ENCODE measurements at regions not wholly inside any gene's neighbourhood (a gene's known extent, or its start where the extent isn't known, plus 50 kb on each side); places are given as distances from the start of the nearest gene placed in this dataset.

- intact Hi-C loops (cut with DNase I): no loop called here
- H3K9me3 ChIP-seq (ENCODE audit: control insufficient read depth, low read length): no peaks in the 10 kb centered on the region
- H3K27ac ChIP-seq (ENCODE audit: low read depth in 1 of 2, low read length in 2 of 2): no peak overlapping the region
- H3K4me3 ChIP-seq (ENCODE audit: low read length in 2 of 2): no peak overlapping the region
- DNase-seq: no peak
- ATAC-seq (ENCODE audit: low FRiP score): no peak
- no peaks in the 10 kb centered on the region for H3K36me3 ChIP-seq (ENCODE audit: control insufficient read depth in 1 of 2, insufficient read depth in 2 of 2, low read length in 1 of 2)
- H3K27me3 ChIP-seq (ENCODE audit: control insufficient read depth in 1 of 2, insufficient read depth in 2 of 2, low read length in 1 of 2): no peaks in the 10 kb centered on the region
- 91 to 96% methylated on average over 6 of the region's 6 CpGs for WGBS, 2 donors
- H3K4me1 ChIP-seq (ENCODE audit: control insufficient read depth in 1 of 2, insufficient read depth in 2 of 2, low read length in 2 of 2): no peaks in the 10 kb centered on the region
These were observed 166.3 kb upstream of the PDE10A start for GRCh38 chr6:165829376-165829775.

- no peak overlapping the region for H3K27ac ChIP-seq (ENCODE audit: low read depth in 1 of 2, low read length in 2 of 2)
- intact Hi-C loops (cut with DNase I): no loop called here
- H3K9me3 ChIP-seq (ENCODE audit: control insufficient read depth, low read length): no peaks in the 10 kb centered on the region
- WGBS, 2 donors: 95 to 96% methylated on average over 19 of the region's 19 CpGs
- no peaks in the 10 kb centered on the region for H3K4me1 ChIP-seq (ENCODE audit: control insufficient read depth in 1 of 2, insufficient read depth in 2 of 2, low read length in 2 of 2)
- H3K4me3 ChIP-seq (ENCODE audit: low read length in 2 of 2): no peak overlapping the region
- ATAC-seq (ENCODE audit: low FRiP score) (peak; percentile 52), DNase-seq (no peak)
- no peaks in the 10 kb centered on the region for H3K36me3 ChIP-seq (ENCODE audit: control insufficient read depth in 1 of 2, insufficient read depth in 2 of 2, low read length in 1 of 2)
- H3K27me3 ChIP-seq (ENCODE audit: control insufficient read depth in 1 of 2, insufficient read depth in 2 of 2, low read length in 1 of 2): no peaks in the 10 kb centered on the region
These were observed 164.1 kb upstream of the PDE10A start for GRCh38 chr6:165827190-165827518.

- ATAC-seq (ENCODE audit: low FRiP score): peak; percentile 22
- no peaks in the 10 kb centered on the region for H3K27me3 ChIP-seq (ENCODE audit: control insufficient read depth in 1 of 2, insufficient read depth in 2 of 2, low read length in 1 of 2)
- no peaks in the 10 kb centered on the region for H3K9me3 ChIP-seq (ENCODE audit: control insufficient read depth, low read length)
- 95% methylated on average over 33 of the region's 33 CpGs for WGBS, 2 donors
- H3K4me1 ChIP-seq (ENCODE audit: control insufficient read depth in 1 of 2, insufficient read depth in 2 of 2, low read length in 2 of 2): no peaks in the 10 kb centered on the region
- no peaks in the 10 kb centered on the region for H3K36me3 ChIP-seq (ENCODE audit: control insufficient read depth in 1 of 2, insufficient read depth in 2 of 2, low read length in 1 of 2)
- H3K27ac ChIP-seq (ENCODE audit: low read depth in 1 of 2, low read length in 2 of 2): no peak overlapping the region
- intact Hi-C loops (cut with DNase I): no loop called here
- DNase-seq: no peak
- no peak overlapping the region for H3K4me3 ChIP-seq (ENCODE audit: low read length in 2 of 2)
These were observed 163.6 kb upstream of the PDE10A start for GRCh38 chr6:165826487-165827189.

- Histone ChIP-seq H3K9me3 (ENCODE audit: control insufficient read depth, low read length) (no peaks in the 10 kb centered on the region), H3K4me3 (ENCODE audit: low read length in 2 of 2) (no peak overlapping the region), H3K27ac (ENCODE audit: low read depth in 1 of 2, low read length in 2 of 2) (no peak overlapping the region), H3K27me3 (ENCODE audit: control insufficient read depth in 1 of 2, insufficient read depth in 2 of 2, low read length in 1 of 2) (no peaks in the 10 kb centered on the region), H3K36me3 (ENCODE audit: control insufficient read depth in 1 of 2, insufficient read depth in 2 of 2, low read length in 1 of 2) (no peaks in the 10 kb centered on the region), H3K4me1 (ENCODE audit: control insufficient read depth in 1 of 2, insufficient read depth in 2 of 2, low read length in 2 of 2) (no peaks in the 10 kb centered on the region)
- DNase-seq (no peak), ATAC-seq (ENCODE audit: low FRiP score) (no peak)
- WGBS, 2 donors: 78 to 83% methylated on average over 9 of the region's 9 CpGs
- intact Hi-C loops (cut with DNase I): no loop called here
These were observed 162.3 kb upstream of the PDE10A start for GRCh38 chr6:165825256-165825815.

- H3K4me3 ChIP-seq (ENCODE audit: low read length in 2 of 2): no peak overlapping the region
- H3K27me3 ChIP-seq (ENCODE audit: control insufficient read depth in 1 of 2, insufficient read depth in 2 of 2, low read length in 1 of 2): no peaks in the 10 kb centered on the region
- no peaks in the 10 kb centered on the region for H3K9me3 ChIP-seq (ENCODE audit: control insufficient read depth, low read length)
- H3K27ac ChIP-seq (ENCODE audit: low read depth in 1 of 2, low read length in 2 of 2): no peak overlapping the region
- no peaks in the 10 kb centered on the region for H3K4me1 ChIP-seq (ENCODE audit: control insufficient read depth in 1 of 2, insufficient read depth in 2 of 2, low read length in 2 of 2)
- intact Hi-C loops (cut with DNase I): no loop called here
- no peaks in the 10 kb centered on the region for H3K36me3 ChIP-seq (ENCODE audit: control insufficient read depth in 1 of 2, insufficient read depth in 2 of 2, low read length in 1 of 2)
- no peak for ATAC-seq (ENCODE audit: low FRiP score)
- 91 to 93% methylated on average over 10 of the region's 10 CpGs for WGBS, 2 donors
- no peak for DNase-seq
These were observed 160.7 kb upstream of the PDE10A start for GRCh38 chr6:165823609-165824326.

- no peak for ATAC-seq (ENCODE audit: low FRiP score)
- WGBS, 2 donors: 70 to 73% methylated on average over 7 of the region's 7 CpGs
- Histone ChIP-seq H3K4me1 (ENCODE audit: control insufficient read depth in 1 of 2, insufficient read depth in 2 of 2, low read length in 2 of 2) (no peaks in the 10 kb centered on the region), H3K27ac (ENCODE audit: low read depth in 1 of 2, low read length in 2 of 2) (no peak overlapping the region), H3K4me3 (ENCODE audit: low read length in 2 of 2) (no peak overlapping the region), H3K36me3 (ENCODE audit: control insufficient read depth in 1 of 2, insufficient read depth in 2 of 2, low read length in 1 of 2) (no peaks in the 10 kb centered on the region), H3K9me3 (ENCODE audit: control insufficient read depth, low read length) (no peaks in the 10 kb centered on the region), H3K27me3 (ENCODE audit: control insufficient read depth in 1 of 2, insufficient read depth in 2 of 2, low read length in 1 of 2) (no peaks in the 10 kb centered on the region)
- DNase-seq: no peak
- intact Hi-C loops (cut with DNase I): no loop called here
These were observed 159.5 kb upstream of the PDE10A start for GRCh38 chr6:165822501-165822900.

- ATAC-seq (ENCODE audit: low FRiP score): no peak
- 90 to 92% methylated on average over 9 of the region's 9 CpGs for WGBS, 2 donors
These were observed 158.7 kb upstream of the PDE10A start for GRCh38 chr6:165821754-165822153.

GRCh38 chr6:165820934-165821333, 157.9 kb upstream of the PDE10A start:
- WGBS, 2 donors: 69 to 86% methylated on average over 6 of the region's 6 CpGs
- Histone ChIP-seq H3K36me3 (ENCODE audit: control insufficient read depth in 1 of 2, insufficient read depth in 2 of 2, low read length in 1 of 2) (no peaks in the 10 kb centered on the region), H3K27ac (ENCODE audit: low read depth in 1 of 2, low read length in 2 of 2) (no peak overlapping the region), H3K9me3 (ENCODE audit: control insufficient read depth, low read length) (no peaks in the 10 kb centered on the region), H3K27me3 (ENCODE audit: control insufficient read depth in 1 of 2, insufficient read depth in 2 of 2, low read length in 1 of 2) (no peaks in the 10 kb centered on the region), H3K4me1 (ENCODE audit: control insufficient read depth in 1 of 2, insufficient read depth in 2 of 2, low read length in 2 of 2) (no peaks in the 10 kb centered on the region), H3K4me3 (ENCODE audit: low read length in 2 of 2) (no peak overlapping the region)
- DNase-seq (no peak), ATAC-seq (ENCODE audit: low FRiP score) (no peak)
- intact Hi-C loops (cut with DNase I): no loop called here

More at GRCh38 chr6:165821754-165822153, 158.7 kb upstream of the PDE10A start:
- Histone ChIP-seq H3K36me3 (ENCODE audit: control insufficient read depth in 1 of 2, insufficient read depth in 2 of 2, low read length in 1 of 2) (no peaks in the 10 kb centered on the region), H3K27me3 (ENCODE audit: control insufficient read depth in 1 of 2, insufficient read depth in 2 of 2, low read length in 1 of 2) (no peaks in the 10 kb centered on the region), H3K4me1 (ENCODE audit: control insufficient read depth in 1 of 2, insufficient read depth in 2 of 2, low read length in 2 of 2) (no peaks in the 10 kb centered on the region), H3K27ac (ENCODE audit: low read depth in 1 of 2, low read length in 2 of 2) (no peak overlapping the region), H3K4me3 (ENCODE audit: low read length in 2 of 2) (no peak overlapping the region), H3K9me3 (ENCODE audit: control insufficient read depth, low read length) (no peaks in the 10 kb centered on the region)
- intact Hi-C loops (cut with DNase I): no loop called here
- no peak for DNase-seq

GRCh38 chr6:165820407-165820806, 157.4 kb upstream of the PDE10A start:
- Histone ChIP-seq H3K9me3 (ENCODE audit: control insufficient read depth, low read length) (no peaks in the 10 kb centered on the region), H3K4me1 (ENCODE audit: control insufficient read depth in 1 of 2, insufficient read depth in 2 of 2, low read length in 2 of 2) (no peaks in the 10 kb centered on the region), H3K36me3 (ENCODE audit: control insufficient read depth in 1 of 2, insufficient read depth in 2 of 2, low read length in 1 of 2) (no peaks in the 10 kb centered on the region), H3K27me3 (ENCODE audit: control insufficient read depth in 1 of 2, insufficient read depth in 2 of 2, low read length in 1 of 2) (no peaks in the 10 kb centered on the region), H3K27ac (ENCODE audit: low read depth in 1 of 2, low read length in 2 of 2) (no peak overlapping the region), H3K4me3 (ENCODE audit: low read length in 2 of 2) (no peak overlapping the region)
- DNase-seq: no peak
- WGBS, 2 donors: 80 to 85% methylated on average over 4 of the region's 4 CpGs
- no peak for ATAC-seq (ENCODE audit: low FRiP score)
- intact Hi-C loops (cut with DNase I): no loop called here

Measured in aorta (tissue), 5 donors.